PFSK-1 (cell line): ENCODE measurements at regions not wholly inside any gene's neighbourhood (a gene's known extent, or its start where the extent isn't known, plus 50 kb on each side); places are given as distances from the start of the nearest gene placed in this dataset.

ENCODE experiments used
- POLR2AphosphoS5 ChIP-seq: IDR thresholded peaks from 2 replicates; pipeline ENCODE4 v1.6.1; 2012; ENCODE audit warnings: low read depth, mild to moderate bottlenecking, control low read depth, low read length, moderate library complexity
- SIN3A ChIP-seq: IDR thresholded peaks from 2 replicates; pipeline ENCODE4 v1.6.1; 2012; ENCODE audit warnings: mild to moderate bottlenecking, low read length, moderate library complexity, borderline replicate concordance; ENCODE audit not compliant: insufficient read depth
- TAF1 ChIP-seq: IDR thresholded peaks from 2 replicates; pipeline ENCODE4 v1.6.1; 2012; ENCODE audit warnings: low read length, control low read depth, borderline replicate concordance; ENCODE audit not compliant: insufficient read depth
- TF ChIP-seq, protein P1 (sequence below), 2 experiments: IDR thresholded peaks; 2 replicates each; pipeline versions ENCODE4 v1.6.1 to v1.8.0; 2011 to 2012; ENCODE audit warnings: low read depth in 2 of 2, low read length in 2 of 2, control low read depth in 1 of 2, inconsistent platforms in 1 of 2, mild to moderate bottlenecking in 1 of 2, moderate library complexity in 1 of 2; ENCODE audit not compliant: insufficient read depth in 1 of 2

DNA sequence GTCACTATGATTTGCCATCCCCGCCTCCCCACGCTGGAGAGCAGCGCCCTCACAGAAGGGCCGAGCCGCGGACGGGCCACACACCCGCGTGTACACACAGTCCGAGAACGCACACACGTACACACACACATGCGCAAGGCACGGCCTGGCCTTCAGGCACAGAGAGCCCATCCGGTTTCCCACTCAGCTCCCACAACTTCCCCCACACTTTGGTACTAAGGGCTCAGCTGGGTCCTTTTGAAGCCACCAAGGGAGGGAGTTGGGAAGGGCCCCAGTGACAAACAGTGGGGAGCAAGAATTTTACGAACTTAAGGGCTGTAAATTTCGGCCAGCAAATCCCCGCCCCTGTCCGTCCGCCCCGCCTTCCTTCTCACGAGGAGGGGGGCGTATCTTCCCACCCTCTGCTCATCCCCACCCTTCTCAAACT, 133.3 kb upstream of the HAND1 start:
- TF ChIP-seq POLR2AphosphoS5, result no peak
- TF ChIP-seq, protein P1, sequence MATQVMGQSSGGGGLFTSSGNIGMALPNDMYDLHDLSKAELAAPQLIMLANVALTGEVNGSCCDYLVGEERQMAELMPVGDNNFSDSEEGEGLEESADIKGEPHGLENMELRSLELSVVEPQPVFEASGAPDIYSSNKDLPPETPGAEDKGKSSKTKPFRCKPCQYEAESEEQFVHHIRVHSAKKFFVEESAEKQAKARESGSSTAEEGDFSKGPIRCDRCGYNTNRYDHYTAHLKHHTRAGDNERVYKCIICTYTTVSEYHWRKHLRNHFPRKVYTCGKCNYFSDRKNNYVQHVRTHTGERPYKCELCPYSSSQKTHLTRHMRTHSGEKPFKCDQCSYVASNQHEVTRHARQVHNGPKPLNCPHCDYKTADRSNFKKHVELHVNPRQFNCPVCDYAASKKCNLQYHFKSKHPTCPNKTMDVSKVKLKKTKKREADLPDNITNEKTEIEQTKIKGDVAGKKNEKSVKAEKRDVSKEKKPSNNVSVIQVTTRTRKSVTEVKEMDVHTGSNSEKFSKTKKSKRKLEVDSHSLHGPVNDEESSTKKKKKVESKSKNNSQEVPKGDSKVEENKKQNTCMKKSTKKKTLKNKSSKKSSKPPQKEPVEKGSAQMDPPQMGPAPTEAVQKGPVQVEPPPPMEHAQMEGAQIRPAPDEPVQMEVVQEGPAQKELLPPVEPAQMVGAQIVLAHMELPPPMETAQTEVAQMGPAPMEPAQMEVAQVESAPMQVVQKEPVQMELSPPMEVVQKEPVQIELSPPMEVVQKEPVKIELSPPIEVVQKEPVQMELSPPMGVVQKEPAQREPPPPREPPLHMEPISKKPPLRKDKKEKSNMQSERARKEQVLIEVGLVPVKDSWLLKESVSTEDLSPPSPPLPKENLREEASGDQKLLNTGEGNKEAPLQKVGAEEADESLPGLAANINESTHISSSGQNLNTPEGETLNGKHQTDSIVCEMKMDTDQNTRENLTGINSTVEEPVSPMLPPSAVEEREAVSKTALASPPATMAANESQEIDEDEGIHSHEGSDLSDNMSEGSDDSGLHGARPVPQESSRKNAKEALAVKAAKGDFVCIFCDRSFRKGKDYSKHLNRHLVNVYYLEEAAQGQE (IDR thresholded peaks at IDR 0.05; ENCODE audit: insufficient read depth in 1 of 2, low read depth in 2 of 2, low read length in 2 of 2), result no peak
- no peak for TF ChIP-seq TAF1
- TF ChIP-seq SIN3A, result no peak
